ENCODE measurements at regions not wholly inside any gene's neighbourhood (a gene's known extent, or its start where the extent isn't known, plus 50 kb on each side); places are given as distances from the start of the nearest gene placed in this dataset.

DNA sequence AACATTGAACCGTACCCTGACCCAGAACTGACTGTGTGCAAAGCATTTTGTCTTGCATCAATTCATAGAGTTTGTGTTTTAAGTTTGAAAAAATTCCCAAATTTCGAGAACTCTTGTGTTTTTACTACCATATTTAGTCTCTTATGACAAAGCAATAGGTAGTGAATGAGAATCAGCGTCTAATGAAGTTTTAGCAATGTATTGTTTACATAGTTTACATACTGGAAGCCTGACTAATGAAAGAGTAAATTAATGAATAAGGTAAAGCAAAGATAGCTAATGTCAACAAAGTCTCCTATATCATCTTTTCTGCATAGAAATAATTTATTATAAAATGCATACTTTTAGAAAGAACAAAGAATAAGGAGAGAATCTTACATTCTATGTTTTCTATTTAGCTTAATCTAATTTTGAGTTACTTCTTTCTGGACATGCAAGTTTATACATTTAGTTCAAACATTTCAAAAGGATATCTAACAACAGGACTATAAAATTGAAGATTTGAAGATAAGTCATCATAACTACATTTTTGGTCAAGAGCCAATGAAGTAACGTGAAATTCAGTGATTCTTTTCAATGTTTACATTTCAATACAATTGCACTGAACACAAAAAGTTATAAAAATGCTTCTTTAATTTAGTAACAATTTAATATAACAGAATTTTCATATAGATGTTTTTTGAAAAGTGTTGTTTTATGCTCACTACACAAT lies 1943.7 kb downstream of the NCAM2 start:
- TF ChIP-seq, protein P1, sequence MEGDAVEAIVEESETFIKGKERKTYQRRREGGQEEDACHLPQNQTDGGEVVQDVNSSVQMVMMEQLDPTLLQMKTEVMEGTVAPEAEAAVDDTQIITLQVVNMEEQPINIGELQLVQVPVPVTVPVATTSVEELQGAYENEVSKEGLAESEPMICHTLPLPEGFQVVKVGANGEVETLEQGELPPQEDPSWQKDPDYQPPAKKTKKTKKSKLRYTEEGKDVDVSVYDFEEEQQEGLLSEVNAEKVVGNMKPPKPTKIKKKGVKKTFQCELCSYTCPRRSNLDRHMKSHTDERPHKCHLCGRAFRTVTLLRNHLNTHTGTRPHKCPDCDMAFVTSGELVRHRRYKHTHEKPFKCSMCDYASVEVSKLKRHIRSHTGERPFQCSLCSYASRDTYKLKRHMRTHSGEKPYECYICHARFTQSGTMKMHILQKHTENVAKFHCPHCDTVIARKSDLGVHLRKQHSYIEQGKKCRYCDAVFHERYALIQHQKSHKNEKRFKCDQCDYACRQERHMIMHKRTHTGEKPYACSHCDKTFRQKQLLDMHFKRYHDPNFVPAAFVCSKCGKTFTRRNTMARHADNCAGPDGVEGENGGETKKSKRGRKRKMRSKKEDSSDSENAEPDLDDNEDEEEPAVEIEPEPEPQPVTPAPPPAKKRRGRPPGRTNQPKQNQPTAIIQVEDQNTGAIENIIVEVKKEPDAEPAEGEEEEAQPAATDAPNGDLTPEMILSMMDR (IDR thresholded peaks at IDR 0.05; ENCODE audit: low read depth, low read length): no peak
- TF ChIP-seq EZH2phosphoT487 (IDR thresholded peaks at IDR 0.05; ENCODE audit: low read depth): no peak

DNA sequence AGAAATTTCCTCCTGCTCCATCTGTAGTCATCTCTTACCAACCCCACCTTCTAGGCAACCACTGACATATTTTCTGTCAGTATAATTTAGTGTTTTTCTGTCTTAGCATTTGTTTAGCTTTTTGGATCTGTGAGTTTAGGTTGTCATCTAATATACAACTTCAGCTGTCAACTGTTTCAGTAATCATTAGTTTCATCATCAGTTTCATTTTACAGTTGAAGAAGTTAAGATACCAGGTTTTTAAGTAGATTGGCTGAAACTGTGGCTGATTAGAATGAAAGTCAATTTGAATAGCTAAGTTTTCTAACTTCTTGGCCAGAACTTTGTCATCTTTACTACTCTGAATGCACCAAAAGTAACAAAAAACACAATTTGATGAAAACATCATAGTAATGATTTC lies 1957.3 kb downstream of the NCAM2 start:
- TF ChIP-seq EZH2phosphoT487 (IDR thresholded peaks at IDR 0.05; ENCODE audit: low read depth): no peak
- TF ChIP-seq, protein P1 (IDR thresholded peaks at IDR 0.05; ENCODE audit: low read depth, low read length): no peak
- H2AFZ ChIP-seq (ENCODE audit: low read depth, low read length): 0 out of 2 replicates have a peak overlapping the region, but pooled peaks have one; percentile 6
- H3K4me1 ChIP-seq (ENCODE audit: low read length): no peaks in the 10 kb centered on the region
- no peak overlapping the region for H3K9ac ChIP-seq (ENCODE audit: low read length)
- no peak overlapping the region for H3K4me2 ChIP-seq (ENCODE audit: low read length)
- no peaks in the 10 kb centered on the region for H3K79me2 ChIP-seq (ENCODE audit: low read length)
- H4K20me1 ChIP-seq (ENCODE audit: insufficient read depth, low read length): no peaks in the 10 kb centered on the region
- H3K27ac ChIP-seq (ENCODE audit: low read length): no peak overlapping the region
- H3K36me3 ChIP-seq (replicated peaks; ENCODE audit: low read depth, low read length): no peaks in the 10 kb centered on the region
- H3K27me3 ChIP-seq (ENCODE audit: low read depth, low read length): no peaks in the 10 kb centered on the region
- no peak overlapping the region for H3K4me3 ChIP-seq (ENCODE audit: low read length)
- no peaks in the 10 kb centered on the region for H3K9me3 ChIP-seq (ENCODE audit: insufficient read depth, low read length)

More for the DNA sequence above, 1943.7 kb downstream of the NCAM2 start:
- Histone ChIP-seq H3K4me2 (ENCODE audit: low read length) (no peak overlapping the region), H2AFZ (ENCODE audit: low read depth, low read length) (no peak overlapping the region), H3K9ac (ENCODE audit: low read length) (no peak overlapping the region), H3K4me1 (ENCODE audit: low read length) (no peaks in the 10 kb centered on the region), H3K27me3 (ENCODE audit: low read depth, low read length) (no peaks in the 10 kb centered on the region), H3K9me3 (ENCODE audit: insufficient read depth, low read length) (no peaks in the 10 kb centered on the region), H3K36me3 (replicated peaks; ENCODE audit: low read depth, low read length) (no peaks in the 10 kb centered on the region), H4K20me1 (ENCODE audit: insufficient read depth, low read length) (no peaks in the 10 kb centered on the region), H3K79me2 (ENCODE audit: low read length) (no peaks in the 10 kb centered on the region), H3K27ac (ENCODE audit: low read length) (no peak overlapping the region), H3K4me3 (ENCODE audit: low read length) (no peak overlapping the region)

DNA sequence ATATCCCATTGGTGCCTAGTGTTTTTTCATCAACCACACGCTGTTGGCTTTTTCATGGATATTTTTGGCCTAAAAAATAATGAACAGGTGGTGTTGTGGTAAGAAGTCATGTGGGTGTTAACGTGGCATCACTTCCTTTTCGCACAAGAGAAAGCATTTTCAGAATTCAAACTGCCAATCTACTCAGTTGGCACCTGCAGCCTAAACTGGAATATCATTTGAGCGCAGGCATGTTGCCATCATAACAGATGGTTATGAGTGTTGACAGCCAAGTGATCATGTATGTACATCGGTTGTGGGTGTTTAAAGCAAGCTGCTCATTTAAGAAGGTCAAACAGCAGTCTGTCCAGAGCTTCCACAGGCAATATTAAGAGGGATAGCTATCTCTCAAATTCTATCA lies 1963.0 kb downstream of the NCAM2 start:
- Histone ChIP-seq H3K4me3 (ENCODE audit: low read length) (no peak overlapping the region), H3K9me3 (ENCODE audit: insufficient read depth, low read length) (no peaks in the 10 kb centered on the region), H4K20me1 (ENCODE audit: insufficient read depth, low read length) (no peaks in the 10 kb centered on the region), H3K79me2 (ENCODE audit: low read length) (no peaks in the 10 kb centered on the region), H3K4me2 (ENCODE audit: low read length) (no peak overlapping the region), H3K36me3 (replicated peaks; ENCODE audit: low read depth, low read length) (no peaks in the 10 kb centered on the region), H3K27me3 (ENCODE audit: low read depth, low read length) (no peaks in the 10 kb centered on the region), H3K9ac (ENCODE audit: low read length) (no peak overlapping the region), H3K27ac (ENCODE audit: low read length) (no peak overlapping the region), H3K4me1 (ENCODE audit: low read length) (peaks cover 6% of the 10 kb centered on the region; the same call in 1 of the 2 replicates), H2AFZ (ENCODE audit: low read depth, low read length) (no peak overlapping the region)
- TF ChIP-seq, protein P1 (IDR thresholded peaks at IDR 0.05; ENCODE audit: low read depth, low read length): no peak
- TF ChIP-seq EZH2phosphoT487 (IDR thresholded peaks at IDR 0.05; ENCODE audit: low read depth): no peak

DNA sequence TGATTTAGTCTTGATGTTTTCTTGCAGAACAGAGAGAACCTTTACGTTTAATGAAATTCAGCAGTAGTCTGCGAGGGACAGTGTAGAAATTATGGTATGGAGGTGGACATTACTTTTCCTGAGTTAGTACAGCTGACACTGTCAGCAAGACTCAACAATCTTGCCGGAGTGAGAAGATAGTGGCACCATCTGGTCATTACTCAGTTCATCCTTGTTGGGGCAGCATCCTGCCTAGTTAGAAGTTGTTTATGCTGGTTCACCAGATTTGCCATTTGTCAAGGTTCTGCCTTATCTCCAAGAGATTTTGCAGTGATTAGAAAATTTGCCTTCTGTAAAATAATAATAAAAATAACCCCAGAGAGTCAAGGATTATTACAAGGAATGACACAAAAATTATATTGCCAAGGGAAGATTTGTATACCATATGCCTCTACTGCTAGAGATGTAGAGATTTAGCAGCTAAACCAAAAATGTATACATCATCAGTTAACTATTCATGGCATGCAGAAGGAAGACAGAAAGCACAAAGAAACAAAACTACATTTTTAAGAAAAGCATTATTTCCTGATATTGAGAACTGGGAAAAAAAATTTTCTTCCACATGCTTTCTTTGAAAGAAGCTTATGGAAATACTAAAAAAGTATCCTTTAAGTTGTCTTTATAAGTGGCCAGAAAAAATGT lies 1967.4 kb downstream of the NCAM2 start:
- Histone ChIP-seq H2AFZ (ENCODE audit: low read depth, low read length) (no peak overlapping the region), H3K4me1 (ENCODE audit: low read length) (peaks cover 6% of the 10 kb centered on the region; the same call in 1 of the 2 replicates), H3K27me3 (ENCODE audit: low read depth, low read length) (no peaks in the 10 kb centered on the region), H3K4me2 (ENCODE audit: low read length) (no peak overlapping the region), H3K36me3 (replicated peaks; ENCODE audit: low read depth, low read length) (no peaks in the 10 kb centered on the region), H3K27ac (ENCODE audit: low read length) (no peak overlapping the region), H3K4me3 (ENCODE audit: low read length) (no peak overlapping the region), H3K9me3 (ENCODE audit: insufficient read depth, low read length) (no peaks in the 10 kb centered on the region), H3K79me2 (ENCODE audit: low read length) (no peaks in the 10 kb centered on the region), H4K20me1 (ENCODE audit: insufficient read depth, low read length) (no peaks in the 10 kb centered on the region), H3K9ac (ENCODE audit: low read length) (no peak overlapping the region)
- TF ChIP-seq EZH2phosphoT487 (IDR thresholded peaks at IDR 0.05; ENCODE audit: low read depth): no peak
- TF ChIP-seq, protein P1 (IDR thresholded peaks at IDR 0.05; ENCODE audit: low read depth, low read length): no peak

Data from OCI-LY3 (cell line).